IPS DF 6.9 (cell line): ENCODE measurements at regions not wholly inside any gene's neighbourhood (a gene's known extent, or its start where the extent isn't known, plus 50 kb on each side); places are given as distances from the start of the nearest gene placed in this dataset.

Experiments
- DNase-seq: peaks from one replicate; pipeline ENCODE4 v3.0.0-alpha.2; 2013; ENCODE audit warnings: low read depth, low spot score
- H3K27ac ChIP-seq: one replicate; pipeline ENCODE4 v1.5.1; 2013; ENCODE audit warnings: low read length, control low read depth
- H3K27me3 ChIP-seq: 2 replicates; pipeline ENCODE4 v1.6.1; 2013; ENCODE audit warnings: mild to moderate bottlenecking, low read length; ENCODE audit not compliant: control insufficient read depth, insufficient read depth
- H3K36me3 ChIP-seq: 2 replicates; pipeline ENCODE4 v1.6.1; 2013; ENCODE audit warnings: low read length; ENCODE audit not compliant: control insufficient read depth, insufficient read depth
- H3K4me1 ChIP-seq: 2 replicates; pipeline ENCODE4 v1.6.1; 2013; ENCODE audit warnings: low read length; ENCODE audit not compliant: control insufficient read depth, insufficient read depth
- H3K4me3 ChIP-seq: 2 replicates; pipeline ENCODE4 v1.5.1; 2013; ENCODE audit warnings: mild to moderate bottlenecking, low read length
- H3K9me3 ChIP-seq: 2 replicates; pipeline ENCODE4 v1.6.1; 2013; ENCODE audit warnings: low read length, inconsistent platforms; ENCODE audit not compliant: control insufficient read depth, insufficient read depth
- WGBS: extraction: QIAGEN DNeasy Blood & Tissue Kit; methylation state at CpG from one replicate; pipeline ENCODE4 v1.1.7; 2013; ENCODE audit warnings: mixed read lengths, missing lambda C conversion rate; ENCODE audit not compliant: insufficient read length, insufficient coverage; 5-methylcytosine and 5-hydroxymethylcytosine counted together

DNA sequence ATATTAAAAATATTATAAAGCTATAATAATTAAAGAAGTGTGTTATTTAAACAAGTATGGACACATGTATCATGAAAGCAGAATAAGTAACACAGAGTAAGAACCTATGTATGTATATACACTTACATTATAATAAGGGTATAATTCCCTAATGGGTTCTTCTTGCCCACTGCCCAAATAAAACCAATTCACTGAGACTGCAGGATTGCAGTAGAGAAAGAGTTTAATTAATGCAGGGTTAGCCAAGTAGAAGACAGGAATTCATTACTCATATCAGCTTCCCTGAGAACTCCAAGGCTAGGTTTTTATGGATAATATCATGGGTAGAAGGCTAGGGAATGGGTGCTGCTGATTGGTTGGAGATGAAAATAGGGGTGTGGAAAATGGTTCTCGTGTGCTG, 53.8 kb upstream of the SAMD3 start:
- Histone ChIP-seq H3K27me3 (no peaks in the 10 kb centered on the region), H3K4me1 (no peaks in the 10 kb centered on the region), H3K9me3 (no peaks in the 10 kb centered on the region), H3K27ac (no peak overlapping the region), H3K4me3 (no peak overlapping the region), H3K36me3 (no peaks in the 10 kb centered on the region)
- WGBS: no CpG with 5 or more reads among the region's 1 CpG
- DNase-seq: no peak

DNA sequence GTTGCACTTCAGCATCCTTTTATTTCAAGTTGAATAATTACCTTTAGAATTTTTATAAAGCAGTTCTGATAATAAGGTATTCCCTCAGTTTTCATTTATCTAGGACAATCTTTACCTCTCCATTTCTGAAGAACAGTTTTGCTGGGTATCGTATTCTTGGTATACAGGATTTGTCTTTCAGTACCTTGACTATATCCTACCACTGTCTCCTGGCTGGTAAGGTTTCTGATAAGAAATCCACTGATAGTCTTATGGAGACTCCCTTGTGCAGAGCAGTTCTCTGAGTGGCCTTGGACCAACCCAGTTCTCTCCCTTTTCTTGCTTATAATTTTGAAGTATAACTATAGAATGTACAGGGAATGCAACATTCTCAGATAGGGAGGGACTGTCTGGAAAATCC, 51.3 kb upstream of the SAMD3 start:
- Histone ChIP-seq H3K36me3 (no peaks in the 10 kb centered on the region), H3K4me1 (no peaks in the 10 kb centered on the region), H3K27ac (no peak overlapping the region), H3K9me3 (no peaks in the 10 kb centered on the region), H3K27me3 (no peaks in the 10 kb centered on the region), H3K4me3 (no peak overlapping the region)
- DNase-seq: no peak
- WGBS: no CpG with 5 or more reads among the region's 1 CpG
